ENCODE measurements at regions not wholly inside any gene's neighbourhood (a gene's known extent, or its start where the extent isn't known, plus 50 kb on each side); places are given as distances from the start of the nearest gene placed in this dataset.
"Not testable (repeated sequence)": the region's sequence is repeated elsewhere in the genome, so short reads cannot be mapped to it uniquely, and the experiment has no call there.

DNA sequence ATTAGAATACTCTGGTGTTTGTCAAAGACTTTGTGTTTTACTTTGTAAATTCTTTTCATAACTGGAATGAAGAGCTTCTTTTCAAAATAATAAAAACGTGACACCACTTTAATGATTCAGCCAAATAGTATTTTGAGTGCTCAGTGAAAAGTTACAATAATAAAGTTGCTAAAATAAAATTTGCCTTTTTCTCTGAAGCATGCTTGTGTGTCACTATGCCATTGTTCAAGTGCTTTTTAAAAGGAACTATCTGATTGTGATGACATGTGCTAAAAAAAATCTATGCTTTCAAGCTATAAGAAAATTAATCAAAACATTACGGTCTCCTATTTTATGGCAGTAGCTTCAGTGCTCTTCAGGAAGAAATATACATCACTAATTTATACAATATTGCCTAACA is 1290.5 kb upstream of the B3GALT2 start:
- no peak for DNase-seq

DNA sequence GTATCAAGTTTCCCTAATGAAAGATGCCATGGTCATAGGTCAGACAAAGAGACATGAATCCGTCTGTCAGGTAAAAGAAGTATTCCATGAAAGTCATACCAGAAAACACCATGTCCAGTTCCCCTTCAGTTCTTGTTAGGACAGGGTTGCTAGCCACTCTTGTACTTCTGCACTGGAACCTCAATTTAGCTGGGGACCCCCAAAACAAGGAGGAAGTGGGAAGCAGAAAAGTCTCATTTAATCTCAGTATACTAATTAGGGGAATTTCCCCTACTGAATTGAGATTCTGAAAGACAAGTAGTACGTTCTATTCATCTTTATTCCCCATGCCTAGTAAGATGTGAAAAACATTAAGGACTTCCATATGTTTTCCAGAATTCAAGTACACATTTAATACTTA is 1289.9 kb upstream of the B3GALT2 start:
- DNase-seq = no peak

DNA sequence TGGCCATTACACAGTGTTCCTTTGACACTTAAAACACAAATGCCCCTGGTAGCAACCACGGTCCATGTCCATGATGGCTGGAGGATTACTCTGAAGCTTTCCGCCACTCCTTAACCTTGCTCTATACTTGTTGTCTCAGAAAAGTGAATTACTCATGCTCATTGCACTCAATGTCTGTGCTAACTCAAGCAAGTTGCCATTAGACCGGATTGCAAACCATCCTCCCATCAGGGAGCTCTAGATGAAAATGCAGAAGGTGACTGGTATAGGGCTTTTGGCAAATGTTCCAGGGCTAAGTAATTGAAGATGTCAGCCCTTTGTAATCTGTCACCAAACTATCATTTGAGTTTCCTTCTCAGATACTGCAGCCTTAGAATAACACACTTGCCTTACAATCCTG is 1288.3 kb upstream of the B3GALT2 start:
- no peak for DNase-seq

DNA sequence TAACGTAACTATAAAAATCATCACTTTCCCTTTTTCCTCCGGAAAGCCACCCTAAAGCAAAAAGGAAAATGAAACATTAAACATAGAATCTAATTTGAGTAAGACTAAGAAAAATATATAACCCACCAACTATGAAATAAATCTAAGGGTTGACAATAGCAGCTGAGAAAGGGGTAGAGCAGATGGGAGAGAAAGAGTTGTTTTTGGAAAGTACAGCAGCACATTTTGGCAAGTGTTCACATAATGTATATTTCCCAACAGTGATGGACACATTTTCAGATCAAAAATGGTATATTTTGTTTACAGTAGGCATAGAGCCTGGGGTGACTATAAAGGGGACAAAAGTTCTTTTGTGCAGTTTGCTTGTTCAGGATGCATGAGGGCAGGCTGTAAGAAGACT is 1287.4 kb upstream of the B3GALT2 start:
- no peak for DNase-seq

DNA sequence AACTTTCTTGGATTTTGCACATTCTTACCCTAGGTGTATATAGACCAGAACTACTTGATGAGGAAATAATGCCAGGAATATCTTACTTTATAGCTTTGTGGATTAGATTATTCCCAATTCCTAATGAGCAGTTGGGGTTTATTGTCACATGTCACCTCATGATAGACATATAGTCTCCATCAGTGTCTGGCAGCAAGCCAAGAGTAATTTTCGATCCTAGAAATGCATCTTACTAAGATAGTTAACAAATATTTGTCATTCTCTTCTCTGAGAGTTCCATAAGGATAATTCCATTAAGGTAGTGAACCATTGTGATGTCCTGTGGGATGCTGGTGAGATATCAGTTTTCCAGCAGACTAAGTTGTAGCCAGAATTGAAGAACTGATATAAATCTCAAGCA is 1282.9 kb upstream of the B3GALT2 start:
- no peak for DNase-seq

DNA sequence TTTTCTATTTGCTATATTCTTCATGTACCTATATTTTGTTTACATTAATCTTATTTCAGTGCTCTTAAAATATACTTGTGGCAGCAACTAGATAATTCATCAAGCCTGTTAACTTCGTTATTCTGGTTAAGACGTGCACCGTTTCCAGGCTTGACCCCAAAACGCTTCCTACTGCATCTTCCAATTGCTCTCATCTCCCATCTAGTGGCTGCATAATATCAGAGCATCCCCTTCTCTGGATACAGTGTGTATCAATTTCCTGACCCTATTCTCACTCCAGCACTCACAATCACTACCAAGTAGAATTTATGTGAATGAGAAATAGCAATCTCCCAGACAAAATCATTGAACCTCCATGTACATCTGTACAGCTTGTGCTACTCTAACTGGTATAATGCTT is 1280.3 kb upstream of the B3GALT2 start:
- peak in 1 of 2 experiments; percentile 7 for DNase-seq

DNA sequence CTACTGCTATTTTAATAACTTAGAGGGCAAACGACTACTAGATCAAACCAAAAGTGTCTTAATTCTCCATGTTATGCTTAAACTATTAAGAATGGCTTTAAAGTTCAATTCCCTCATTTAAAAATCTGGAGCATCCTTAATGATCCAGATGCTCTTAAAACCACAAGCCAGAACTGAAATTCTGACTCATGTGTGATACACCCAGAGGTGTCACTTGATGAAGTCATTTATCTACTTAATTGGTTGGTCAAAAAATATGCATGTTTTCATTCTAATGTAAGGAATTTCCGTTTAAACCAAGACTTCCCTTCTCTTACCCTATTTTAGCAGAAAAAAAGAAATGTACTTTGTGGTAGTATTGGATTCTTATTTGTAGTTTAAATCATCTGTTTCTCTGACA is 1261.2 kb upstream of the B3GALT2 start:
- DNase-seq = no peak

DNA sequence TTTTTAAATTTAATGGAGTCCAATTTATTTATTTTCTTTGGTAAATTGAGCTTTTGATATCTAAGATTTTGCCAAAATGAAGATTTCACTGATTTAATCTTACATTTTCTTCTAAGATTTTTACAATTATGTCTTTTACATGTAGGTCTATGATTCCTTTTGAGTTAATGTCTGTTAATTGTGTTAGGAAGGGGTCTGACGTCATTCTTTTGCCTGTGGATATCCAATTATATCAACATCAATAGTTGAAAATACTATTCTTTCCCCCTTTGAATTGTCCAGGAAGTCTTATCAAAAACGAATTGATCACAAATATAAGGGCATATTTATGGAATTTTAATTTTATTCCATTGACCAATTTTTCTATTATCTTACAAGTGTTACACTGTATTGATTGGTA is 1258.8 kb upstream of the B3GALT2 start:
- no peak for DNase-seq

DNA sequence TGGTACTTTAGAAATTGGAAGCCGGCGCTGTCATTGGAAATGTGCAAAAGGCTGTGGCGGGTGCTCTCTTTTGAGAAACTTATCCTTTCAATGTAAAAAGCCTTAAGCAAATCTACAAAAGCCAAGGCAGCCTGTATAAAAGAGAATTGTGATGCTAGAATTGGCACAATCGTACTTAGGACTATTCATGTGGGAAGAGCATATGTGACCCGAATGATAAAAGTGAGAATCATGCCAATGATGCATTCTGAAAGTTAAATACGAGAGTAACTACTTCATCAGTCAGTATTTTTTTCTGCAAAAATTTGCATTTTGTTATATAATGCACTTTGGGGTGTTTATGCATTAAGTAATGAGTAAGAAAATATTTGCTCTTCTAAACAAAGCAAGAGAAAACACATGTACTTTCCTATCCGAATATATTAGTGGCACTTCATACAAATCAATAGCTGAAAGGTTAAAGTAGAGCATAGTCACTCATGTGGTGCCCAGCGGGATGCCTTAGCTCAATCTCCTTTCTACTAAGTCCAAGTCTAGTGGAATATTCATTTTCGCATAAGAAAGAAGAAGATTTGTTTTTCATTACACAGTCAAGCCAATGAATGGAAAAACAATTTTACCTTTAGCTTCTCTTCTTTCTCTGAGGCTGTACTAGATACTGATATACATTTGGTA is 1256.6 kb upstream of the B3GALT2 start:
- no peak for DNase-seq

DNA sequence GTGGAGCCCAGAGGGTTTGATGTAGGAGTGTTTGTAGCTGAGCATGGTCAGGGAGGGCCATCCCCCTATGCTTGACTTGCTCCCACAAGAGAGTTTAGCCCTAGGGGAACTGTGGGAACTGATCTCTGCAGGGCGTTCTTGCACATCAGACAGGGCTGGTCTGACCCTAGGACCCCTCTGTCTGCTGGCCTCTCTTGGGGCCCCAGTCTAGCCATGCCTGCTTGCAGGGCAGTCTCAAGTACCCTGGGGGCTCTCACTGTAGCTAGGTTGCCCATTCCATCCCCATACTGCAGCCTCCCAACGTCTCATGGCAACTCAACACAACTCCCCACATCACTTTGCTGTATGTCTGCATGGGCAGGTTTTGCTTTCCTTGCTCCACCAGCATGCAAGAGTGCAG is 1250.7 kb upstream of the B3GALT2 start:
- no peak for DNase-seq

DNA sequence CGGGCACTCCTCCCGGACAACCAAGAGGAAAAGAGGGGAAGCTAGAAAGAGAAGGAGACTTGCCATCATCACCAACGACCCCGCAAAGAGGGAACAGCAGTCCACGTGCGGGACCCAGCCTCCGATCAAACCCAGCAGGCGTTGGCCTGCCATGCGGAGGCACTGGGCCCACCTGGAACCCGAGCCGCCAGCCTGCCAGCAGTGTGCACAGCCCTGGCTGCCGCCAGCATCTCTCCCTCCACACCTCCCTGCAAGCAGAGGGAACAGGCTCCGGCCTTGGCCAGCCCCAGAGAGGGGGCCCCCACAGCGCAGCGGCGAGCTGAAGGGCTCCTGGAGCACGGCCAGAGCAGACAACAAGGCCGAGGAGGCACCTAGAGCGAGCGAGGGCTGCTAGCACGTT is 1244.7 kb upstream of the B3GALT2 start:
- no peak for DNase-seq

DNA sequence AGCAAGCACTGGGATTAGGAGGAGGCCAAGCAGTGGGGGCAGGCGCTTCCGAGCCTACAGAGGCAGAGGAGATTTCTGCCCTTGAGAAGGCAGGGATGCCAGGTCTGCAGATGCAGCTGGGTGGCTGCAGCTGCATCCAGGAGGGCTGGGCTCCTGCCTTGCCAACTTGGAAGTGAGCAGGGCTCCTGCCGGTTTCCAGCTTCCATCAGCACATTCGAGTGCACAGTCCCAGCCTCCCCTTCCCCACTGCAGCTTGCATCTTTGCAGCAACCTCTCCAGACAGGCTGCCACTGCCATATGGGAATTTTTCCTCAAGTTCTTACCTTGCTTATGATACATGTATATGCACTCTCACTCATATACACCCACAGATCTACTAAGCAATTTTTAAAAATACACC is 1234.3 kb upstream of the B3GALT2 start:
- no peak for DNase-seq

DNA sequence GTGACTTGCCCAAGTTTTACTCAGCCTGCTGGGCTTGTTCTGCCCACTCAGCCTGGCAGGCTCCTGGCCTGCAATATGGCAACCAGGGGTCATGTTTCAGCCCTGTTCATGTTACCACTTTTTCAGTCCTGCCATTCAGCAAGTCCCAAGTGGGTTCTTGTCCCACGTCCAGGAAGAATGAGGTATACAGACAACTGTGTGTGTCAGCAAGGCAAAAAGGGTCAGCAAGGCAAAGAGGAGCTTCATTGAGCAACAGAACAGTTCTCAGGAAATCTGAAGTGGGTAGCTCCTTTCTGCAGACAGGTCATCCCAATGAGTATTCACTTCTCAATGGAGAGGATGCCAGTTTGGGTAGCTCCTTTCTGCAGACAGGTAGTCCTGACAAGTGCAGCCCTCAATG is 1233.3 kb upstream of the B3GALT2 start:
- DNase-seq = no peak

DNA sequence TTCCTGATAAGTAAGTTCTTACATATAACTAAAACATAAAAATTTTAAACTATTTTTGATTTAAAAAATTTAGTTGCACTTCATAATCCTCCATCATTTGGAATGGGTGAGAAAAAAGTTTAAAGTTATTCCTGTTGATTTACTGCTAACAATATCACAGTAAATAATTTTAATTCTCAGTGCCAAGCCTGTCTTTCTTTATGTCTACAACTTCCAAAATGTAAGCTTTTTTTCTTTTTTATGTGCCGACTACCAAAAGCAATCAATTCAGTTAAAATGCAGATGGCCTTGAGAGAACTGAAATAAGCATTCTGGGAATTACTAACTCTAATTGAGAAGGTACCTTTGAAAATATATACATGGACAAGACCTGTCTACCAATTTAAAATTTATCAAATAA is 1224.3 kb upstream of the B3GALT2 start:
- DNase-seq = no peak

DNA sequence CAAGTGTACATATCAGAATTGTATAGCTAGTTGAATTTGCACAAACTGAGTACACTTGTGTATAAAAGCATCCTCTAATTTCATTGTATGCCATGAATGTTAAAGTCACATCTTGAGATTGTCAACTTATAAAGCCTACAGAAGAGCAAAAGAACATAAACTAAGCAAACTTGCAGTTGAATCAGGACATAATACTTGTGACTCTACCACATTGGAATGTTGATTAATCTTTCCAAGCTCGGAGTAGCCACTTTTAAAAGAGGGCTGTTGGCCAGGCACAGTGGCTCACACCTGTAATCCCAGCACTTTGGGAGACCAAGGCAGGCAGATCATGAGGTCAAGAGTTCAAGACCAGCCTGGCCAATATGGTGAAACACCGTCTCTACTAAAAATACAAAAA is 1220.8 kb upstream of the B3GALT2 start:
- DNase-seq = not testable (repeated sequence)

DNA sequence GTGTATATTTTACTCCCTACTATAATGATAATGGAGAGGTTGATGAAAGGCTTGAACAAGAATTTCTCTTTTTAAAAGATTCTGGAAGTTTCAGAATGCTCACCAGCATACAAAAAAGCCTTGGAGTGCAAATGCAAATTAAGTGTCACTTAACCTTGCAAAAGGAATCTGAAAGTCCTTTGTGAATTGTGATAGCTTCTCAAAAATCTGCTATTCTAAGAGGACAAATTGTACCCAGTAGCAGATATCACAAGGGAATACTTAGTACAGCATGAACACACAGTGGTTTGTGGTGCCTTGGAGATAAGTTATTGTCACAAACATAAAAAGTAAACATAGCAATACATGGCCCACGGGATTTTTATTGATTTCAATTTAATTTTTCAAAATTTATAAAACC is 1208.3 kb upstream of the B3GALT2 start:
- no peak for DNase-seq

DNA sequence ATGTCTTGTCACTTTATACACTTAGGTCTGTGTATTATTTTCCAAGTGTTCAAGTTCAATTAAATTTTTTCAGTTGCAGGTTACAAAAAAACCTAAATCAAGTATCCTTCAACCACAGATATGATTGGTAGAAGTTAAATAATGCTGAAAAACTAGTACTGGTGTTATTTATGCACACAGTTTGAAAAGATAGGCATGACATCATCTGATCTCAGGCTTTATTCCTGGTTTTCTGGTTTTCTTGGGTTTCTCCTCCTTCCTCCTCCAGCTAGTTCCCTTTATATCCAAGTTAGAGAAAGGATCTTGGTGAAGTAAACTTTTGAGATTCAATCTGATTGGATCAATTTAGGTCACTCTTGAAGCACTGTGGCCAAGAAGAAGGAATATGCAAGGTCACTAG is 1201.1 kb upstream of the B3GALT2 start:
- no peak for DNase-seq

DNA sequence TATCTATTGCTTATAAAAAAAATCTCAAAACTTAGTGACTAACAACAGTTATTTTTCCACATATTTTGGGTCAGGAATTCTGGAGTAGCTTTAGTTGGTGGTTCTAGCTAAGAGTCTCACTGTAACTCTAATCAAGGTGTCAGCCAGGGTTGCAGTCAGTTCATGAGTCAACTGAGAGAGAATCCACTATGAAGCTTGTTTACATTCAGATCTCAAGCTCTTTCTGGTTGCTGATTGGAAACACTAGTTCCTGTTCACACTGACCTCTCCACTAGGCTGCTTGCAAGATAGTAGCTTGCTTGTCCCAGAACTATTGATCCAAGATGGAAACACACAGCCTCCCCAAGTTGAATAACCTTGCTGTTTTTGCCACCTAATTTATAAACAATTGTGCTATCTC is 1192.1 kb upstream of the B3GALT2 start:
- DNase-seq = no peak

DNA sequence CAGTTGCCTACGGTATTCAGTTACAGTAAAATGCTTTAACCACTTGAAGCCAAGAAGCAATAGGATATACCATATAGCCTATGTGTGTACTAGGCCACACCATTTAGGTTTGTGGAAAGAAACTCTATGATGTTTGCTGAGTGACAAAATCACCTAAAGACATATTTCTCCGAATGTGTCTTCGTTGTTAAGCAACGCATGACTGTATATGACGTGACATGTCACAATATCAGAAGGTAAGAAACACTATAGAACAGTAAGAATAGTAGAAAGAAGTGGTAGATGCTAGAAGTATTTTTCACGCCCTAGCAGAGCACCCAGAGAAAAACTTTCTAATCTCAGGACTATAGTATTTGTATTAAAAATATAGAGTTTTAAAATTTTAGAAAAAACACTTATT is 1188.2 kb upstream of the B3GALT2 start:
- DNase-seq = no peak

DNA sequence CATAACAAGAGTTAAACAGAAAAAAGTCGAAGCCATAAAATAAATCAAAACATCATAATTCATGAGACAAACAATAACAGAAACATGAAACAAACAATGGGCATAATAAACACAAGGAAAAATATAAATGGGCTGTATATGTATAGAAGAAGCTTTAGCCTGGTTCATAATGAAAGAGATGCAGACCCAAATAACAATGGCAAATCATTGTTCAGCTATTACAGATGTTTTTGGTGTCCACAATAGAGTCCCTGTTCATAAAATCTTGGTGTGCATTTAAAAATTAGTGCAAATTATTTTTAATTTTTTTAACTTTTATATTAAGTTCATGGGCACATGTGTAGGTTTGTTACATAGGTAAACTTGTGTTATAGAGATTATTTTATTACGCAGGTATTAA is 1185.9 kb upstream of the B3GALT2 start:
- DNase-seq = no peak

DNA sequence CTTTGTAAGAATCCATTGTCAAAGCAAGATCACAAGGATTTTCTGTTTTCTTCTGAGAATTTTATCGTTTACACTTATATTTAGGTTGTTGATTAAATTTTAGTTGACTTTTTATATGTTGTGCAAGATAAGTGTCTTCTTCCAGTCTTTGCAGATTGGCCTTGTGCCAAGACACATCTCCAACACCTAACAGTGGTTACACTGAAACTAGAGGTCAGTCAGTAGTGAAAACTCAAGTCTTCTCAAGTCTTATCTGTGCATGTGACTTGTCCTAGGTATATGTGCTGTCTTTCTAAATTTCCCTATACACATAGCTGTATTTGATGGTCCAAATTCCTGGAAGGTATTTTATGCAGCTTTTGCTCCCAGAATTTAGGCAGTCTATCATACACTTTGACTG is 1183.2 kb upstream of the B3GALT2 start:
- DNase-seq = no peak

DNA sequence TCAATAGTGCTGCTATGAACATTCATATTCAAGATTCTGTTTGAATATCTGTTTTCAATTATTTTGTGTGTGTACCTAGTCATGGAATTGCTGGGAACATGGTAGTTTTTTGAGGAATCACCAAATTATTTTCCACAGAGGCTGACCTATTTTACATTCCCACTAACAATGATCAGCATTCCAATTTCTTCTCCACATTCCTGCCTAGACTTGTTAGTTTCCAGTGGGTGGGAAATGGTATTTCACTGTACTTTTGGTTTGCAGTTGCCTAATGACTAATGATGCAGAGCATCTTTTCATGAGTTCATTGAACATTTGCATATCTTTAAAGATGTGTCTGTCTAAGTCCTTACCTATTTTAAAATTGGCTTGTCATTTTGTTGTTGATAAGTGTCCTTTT is 1182.6 kb upstream of the B3GALT2 start:
- no peak for DNase-seq

DNA sequence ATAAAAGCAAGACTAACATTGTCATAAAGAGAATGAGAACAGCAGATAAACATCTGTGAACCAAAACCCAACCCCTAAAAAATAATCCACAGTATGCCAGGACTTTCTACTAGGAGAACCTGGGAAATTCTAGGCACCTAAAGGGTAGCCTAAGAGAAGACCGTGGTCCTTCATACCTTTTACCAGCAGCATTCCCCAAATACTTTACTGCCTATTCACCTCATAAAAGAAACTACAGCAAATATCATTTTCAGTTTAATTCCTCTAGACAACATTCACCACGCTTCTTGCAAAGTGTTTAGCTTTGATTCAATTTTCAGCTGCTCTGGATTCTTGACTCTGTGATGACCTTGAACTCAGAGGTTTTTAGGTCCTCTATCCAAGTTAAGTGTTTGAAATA is 1180.7 kb upstream of the B3GALT2 start:
- DNase-seq = no peak

DNA sequence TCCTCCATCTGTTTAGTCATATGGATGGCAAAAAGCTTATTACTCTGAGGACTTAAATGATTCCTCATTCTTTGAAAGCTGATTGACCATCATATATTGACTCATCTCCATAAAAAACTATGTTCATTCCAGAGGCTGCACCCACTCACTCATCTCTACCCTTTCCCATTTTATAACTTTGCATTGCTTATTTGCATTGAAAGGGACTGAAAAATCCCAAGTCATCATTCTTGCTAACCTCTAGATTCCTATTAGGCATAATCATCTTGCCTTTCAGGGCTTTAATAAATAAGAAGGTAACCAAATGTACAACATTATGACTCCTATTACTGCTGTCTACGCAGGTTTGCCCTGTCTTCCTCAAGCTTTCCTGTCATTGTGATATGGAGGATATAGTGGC is 1180.3 kb upstream of the B3GALT2 start:
- DNase-seq = no peak

DNA sequence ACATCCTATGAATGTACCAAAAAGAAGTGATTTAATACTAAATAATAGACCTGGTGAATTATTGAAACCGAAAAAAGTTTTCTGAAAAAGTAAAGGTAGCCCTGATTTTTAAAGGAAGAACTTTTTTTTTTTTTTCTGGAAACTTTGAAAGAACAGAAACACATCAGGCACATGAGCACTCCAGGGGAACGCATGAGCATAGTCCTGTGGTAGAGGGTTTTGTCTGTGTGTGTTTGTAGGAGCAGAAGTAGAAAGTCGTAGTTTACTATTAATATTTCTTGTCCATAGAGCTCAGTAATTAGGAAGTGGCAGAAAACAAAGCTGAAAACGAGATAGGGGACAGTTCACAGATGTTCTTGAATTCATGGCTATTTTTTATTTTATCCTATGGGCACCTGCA is 1175.9 kb upstream of the B3GALT2 start:
- no peak for DNase-seq
